ENCODE measurements at regions not wholly inside any gene's neighbourhood (a gene's known extent, or its start where the extent isn't known, plus 50 kb on each side); places are given as distances from the start of the nearest gene placed in this dataset.

DNA sequence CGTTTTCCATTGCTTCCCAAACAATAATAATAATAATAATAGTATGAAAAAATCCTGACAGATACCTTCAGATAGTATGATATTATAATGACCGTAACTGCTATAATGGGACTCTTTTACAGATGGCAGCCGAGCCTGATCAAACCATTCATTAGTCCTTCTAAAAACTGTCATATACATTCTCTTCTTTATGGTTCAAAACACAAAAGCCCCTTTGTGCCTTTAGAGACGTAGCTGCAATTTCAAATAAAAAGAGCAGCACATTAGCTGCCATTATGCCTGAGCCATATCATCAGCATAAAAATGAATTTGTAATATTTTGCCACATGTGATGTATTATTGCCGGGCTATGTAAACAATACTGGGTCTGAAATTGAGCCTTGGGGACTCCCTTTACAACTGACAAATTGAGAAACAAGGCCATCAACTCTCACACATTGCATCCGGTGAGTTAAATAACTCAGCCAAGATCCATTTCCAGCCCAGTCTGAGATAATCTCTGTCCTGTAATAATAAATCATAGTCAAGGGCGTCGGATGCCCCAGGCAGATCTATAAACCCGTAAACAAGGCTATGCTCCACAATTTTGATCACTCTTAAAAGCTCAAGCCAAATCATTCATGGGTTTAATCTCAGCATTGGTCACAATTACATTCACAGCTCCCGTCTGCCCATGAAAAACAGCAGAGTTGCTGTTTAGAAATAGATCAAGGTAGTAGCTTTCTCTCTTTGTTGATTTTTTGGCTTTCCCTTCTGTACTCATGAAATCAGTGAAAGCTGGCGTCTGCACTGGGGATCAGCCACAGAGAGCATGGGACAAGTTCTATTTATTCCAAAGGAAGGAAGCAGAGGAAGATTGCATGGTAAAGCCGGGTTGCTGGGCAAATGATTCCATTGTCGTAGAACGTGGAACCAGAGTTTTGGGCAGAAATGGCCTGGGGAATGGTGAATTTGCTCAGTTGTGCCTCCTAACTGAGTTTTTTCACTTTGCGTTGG is 150.1 kb upstream of the BMPER start:
- Mint-ChIP-seq H3K36me3 (no peaks in the 10 kb centered on the region), H3K4me3 (no peak overlapping the region), H3K9me3 (peaks cover 0 to 1% (median 0%) of the 10 kb centered on the region in 7 donors), H3K27ac (peak overlapping the region in 1 of 7 donors; percentile 41), H3K4me1 (no peaks in the 10 kb centered on the region), H3K27me3 (ENCODE audit: low read depth in 3 of 3) (peaks cover 0 to 2% (median 2%) of the 10 kb centered on the region in 3 donors)
- Histone ChIP-seq H3K9me3 (replicated peaks in 1 of 2; ENCODE audit: control insufficient read depth in 1 of 2, insufficient read depth in 1 of 2, low read length in 2 of 2) (no peaks in the 10 kb centered on the region), H3K27me3 (ENCODE audit: control insufficient read depth in 2 of 2, insufficient read depth in 2 of 2, low read length in 2 of 2) (no peaks in the 10 kb centered on the region), H3K4me3 (replicated peaks in 1 of 3; ENCODE audit: low read depth in 2 of 3, low read length in 3 of 3) (no peak overlapping the region), H4K20me1 (ENCODE audit: insufficient read depth, low read length) (no peaks in the 10 kb centered on the region), H3K36me3 (replicated peaks in 1 of 2; ENCODE audit: control insufficient read depth in 1 of 2, insufficient read depth in 2 of 2, low read length in 2 of 2) (no peaks in the 10 kb centered on the region), H3K4me2 (replicated peaks; ENCODE audit: extremely low read depth, low read length, poor library complexity, severe bottlenecking) (no peak overlapping the region), H3K27ac (ENCODE audit: low read depth in 1 of 2, low read length in 2 of 2) (no peak overlapping the region), H3K9ac (ENCODE audit: insufficient read depth, low read length, poor library complexity, severe bottlenecking) (no peak overlapping the region), H3K79me2 (ENCODE audit: insufficient read depth, low read length) (no peaks in the 10 kb centered on the region), H2AFZ (ENCODE audit: insufficient read depth, low read depth, low read length, poor library complexity, severe bottlenecking) (no peak overlapping the region), H3K4me1 (ENCODE audit: control insufficient read depth in 1 of 2, insufficient read depth in 2 of 2, low read length in 2 of 2) (no peaks in the 10 kb centered on the region)
- 80% methylated on average over 9 of the region's 15 CpGs for WGBS (ENCODE audit: insufficient coverage)
- TF ChIP-seq CTCF (IDR thresholded peaks at IDR 0.05), result no peak
- no peak for DNase-seq
- intact Hi-C loops (cut with micrococcal nuclease), result no loop called here

- Histone ChIP-seq H3K36me3 (replicated peaks in 1 of 2; ENCODE audit: control insufficient read depth in 1 of 2, insufficient read depth in 2 of 2, low read length in 2 of 2) (no peaks in the 10 kb centered on the region), H3K4me2 (replicated peaks; ENCODE audit: extremely low read depth, low read length, poor library complexity, severe bottlenecking) (no peak overlapping the region), H3K27me3 (ENCODE audit: control insufficient read depth in 2 of 2, insufficient read depth in 2 of 2, low read length in 2 of 2) (no peaks in the 10 kb centered on the region), H2AFZ (ENCODE audit: insufficient read depth, low read depth, low read length, poor library complexity, severe bottlenecking) (no peak overlapping the region), H3K4me3 (replicated peaks in 1 of 3; ENCODE audit: low read depth in 2 of 3, low read length in 3 of 3) (no peak overlapping the region), H3K27ac (ENCODE audit: low read depth in 1 of 2, low read length in 2 of 2) (no peak overlapping the region), H3K4me1 (ENCODE audit: control insufficient read depth in 1 of 2, insufficient read depth in 2 of 2, low read length in 2 of 2) (no peaks in the 10 kb centered on the region), H3K9ac (ENCODE audit: insufficient read depth, low read length, poor library complexity, severe bottlenecking) (no peak overlapping the region), H4K20me1 (ENCODE audit: insufficient read depth, low read length) (no peaks in the 10 kb centered on the region), H3K9me3 (replicated peaks in 1 of 2; ENCODE audit: control insufficient read depth in 1 of 2, insufficient read depth in 1 of 2, low read length in 2 of 2) (no peaks in the 10 kb centered on the region), H3K79me2 (ENCODE audit: insufficient read depth, low read length) (no peaks in the 10 kb centered on the region)
- Mint-ChIP-seq H3K4me3 (no peak overlapping the region), H3K27me3 (ENCODE audit: low read depth in 3 of 3) (peaks cover 0 to 6% (median 1%) of the 10 kb centered on the region in 3 donors), H3K27ac (no peak overlapping the region), H3K4me1 (no peaks in the 10 kb centered on the region), H3K36me3 (no peaks in the 10 kb centered on the region), H3K9me3 (no peaks in the 10 kb centered on the region)
- DNase-seq, result no peak
- intact Hi-C loops (cut with micrococcal nuclease), result no loop called here
- WGBS (ENCODE audit: insufficient coverage), result 99% methylated on average over 7 of the region's 7 CpGs
- no peak for TF ChIP-seq CTCF (IDR thresholded peaks at IDR 0.05)
These were observed 148.3 kb upstream of the BMPER start for GRCh38 chr7:33757050-33757449.
